ENCODE measurements at regions not wholly inside any gene's neighbourhood (a gene's known extent, or its start where the extent isn't known, plus 50 kb on each side); places are given as distances from the start of the nearest gene placed in this dataset.

DNA sequence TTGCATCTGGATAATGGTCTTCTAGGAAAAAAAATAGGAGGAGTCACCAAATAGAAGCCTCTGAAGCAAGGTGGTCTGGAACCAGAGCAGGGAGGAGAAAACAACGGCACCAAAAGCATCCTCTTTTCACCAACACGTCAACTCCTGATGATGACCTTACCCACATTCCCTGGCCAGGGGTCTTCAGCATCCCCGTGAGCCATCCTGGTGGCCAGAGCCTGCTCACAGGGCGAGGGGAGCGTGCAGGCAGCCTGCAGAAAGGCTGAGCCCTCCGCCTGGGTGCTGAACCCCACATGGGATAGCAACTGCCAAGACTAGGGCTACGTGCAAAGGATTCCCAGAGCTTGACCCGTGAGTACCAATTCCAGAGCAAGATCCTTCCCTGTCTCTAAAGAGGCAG lies 191.0 kb downstream of the NDUFA10 start:
- no peak for TF ChIP-seq GATA2 (IDR thresholded peaks at IDR 0.05; ENCODE audit: low read depth, low read length)
- no peak for TF ChIP-seq GATA3 (IDR thresholded peaks at IDR 0.05; ENCODE audit: low read depth, low read length)

All from SH-SY5Y (cell line).